GM21717 (cell line): ENCODE measurements at regions not wholly inside any gene's neighbourhood (a gene's known extent, or its start where the extent isn't known, plus 50 kb on each side); places are given as distances from the start of the nearest gene placed in this dataset.
A peak's percentile ranks its signal among the peaks of the same experiment; 100 is the strongest.
"Not testable (repeated sequence)": the region's sequence is repeated elsewhere in the genome, so short reads cannot be mapped to it uniquely, and the experiment has no call there.

Experiments used
- ATAC-seq: cut with Tn5 transposase; IDR thresholded peaks from one replicate; pipeline ENCODE4 v1.9.1; 2021; ENCODE audit warnings: mild to moderate bottlenecking, moderate library complexity; ENCODE audit not compliant: unreplicated experiment

GRCh38 chr10:9158675-9159074 lies 1104.2 kb downstream of the GATA3 start:
- ATAC-seq, result no peak

- ATAC-seq, result no peak
Measured at GRCh38 chr10:9160275-9160674, 1105.8 kb downstream of the GATA3 start.

GRCh38 chr10:9163699-9164098 lies 1109.2 kb downstream of the GATA3 start:
- ATAC-seq, result no peak

DNA sequence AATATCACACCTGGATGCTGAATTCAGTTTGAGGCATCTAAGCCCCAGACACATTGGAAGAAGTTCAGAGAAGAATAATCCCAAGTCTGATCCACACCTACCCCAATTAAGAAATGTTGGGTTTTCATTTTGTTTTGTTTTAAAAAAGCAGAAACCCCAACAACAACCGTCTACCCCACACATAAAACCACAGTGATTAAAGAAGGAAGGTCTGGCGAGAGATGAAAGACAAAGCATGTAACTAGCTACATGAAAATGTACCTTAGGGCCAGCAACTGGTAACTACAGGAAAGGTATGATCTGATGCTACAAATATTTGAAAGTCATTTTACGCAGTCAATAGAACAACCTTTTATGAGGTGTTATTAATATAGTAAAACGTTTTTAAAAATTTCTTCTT lies 1112.3 kb downstream of the GATA3 start:
- ATAC-seq, result no peak

- ATAC-seq, result no peak
Measured at GRCh38 chr10:9172276-9172675, 1117.8 kb downstream of the GATA3 start.

- ATAC-seq, result no peak
Measured at GRCh38 chr10:9175200-9175599, 1120.7 kb downstream of the GATA3 start.

DNA sequence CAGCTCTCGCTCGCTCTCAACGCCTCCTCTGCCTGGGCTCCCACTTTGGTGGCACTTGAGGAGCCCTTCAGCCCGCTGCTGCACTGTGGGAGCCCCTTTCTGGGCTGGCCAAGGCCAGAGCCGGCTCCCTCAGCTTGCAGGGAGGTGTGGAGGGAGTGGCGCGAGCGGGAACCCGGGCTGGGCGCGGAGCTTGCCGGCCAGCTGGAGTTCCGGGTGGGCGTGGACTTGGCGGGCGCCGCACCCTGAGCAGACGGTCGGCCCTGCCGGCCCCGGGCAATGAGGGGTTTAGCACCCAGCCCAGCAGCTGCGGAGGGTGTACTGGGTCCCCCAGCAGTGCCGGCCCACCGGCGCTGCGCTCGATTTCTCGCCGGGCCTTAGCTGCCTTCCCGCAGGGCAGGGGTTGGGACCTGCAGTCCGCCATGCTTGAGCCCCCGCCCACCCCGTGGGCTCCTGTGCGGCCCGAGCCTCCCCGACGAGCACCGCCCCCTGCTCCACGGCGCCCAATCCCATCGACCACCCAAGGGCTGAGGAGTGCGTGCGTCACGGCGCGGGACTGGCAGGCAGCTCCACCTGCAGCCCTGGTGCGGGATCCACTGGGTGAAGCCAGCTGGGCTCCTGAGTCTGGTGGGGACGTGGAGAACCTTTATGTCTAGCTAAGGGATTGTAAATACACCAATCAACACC lies 1128.9 kb downstream of the GATA3 start:
- ATAC-seq, result not testable (repeated sequence)

GRCh38 chr10:9188022-9188810 lies 1133.7 kb downstream of the GATA3 start:
- no peak for ATAC-seq

GRCh38 chr10:9189448-9189847 lies 1135.0 kb downstream of the GATA3 start:
- no peak for ATAC-seq

- ATAC-seq, result no peak
Measured at GRCh38 chr10:9193120-9193519, 1138.6 kb downstream of the GATA3 start.

DNA sequence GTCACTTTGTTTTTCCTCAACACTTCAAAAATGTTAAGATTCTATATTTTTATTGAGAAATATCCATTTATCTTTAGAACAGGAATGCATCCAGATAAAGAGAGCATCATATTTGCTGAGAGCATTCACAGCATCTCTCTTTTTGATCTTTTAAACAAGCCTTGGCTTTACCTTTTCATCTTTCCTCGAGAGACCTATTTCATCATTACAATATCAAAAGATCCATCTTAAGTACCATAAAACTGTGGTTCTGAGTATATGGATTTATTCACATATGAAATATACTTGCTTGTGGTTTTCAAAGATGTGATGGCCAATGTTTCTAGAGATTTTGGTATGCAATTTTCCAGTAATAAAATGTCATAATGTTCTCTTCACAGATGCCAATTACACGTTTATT lies 1140.9 kb downstream of the GATA3 start:
- ATAC-seq, result no peak

DNA sequence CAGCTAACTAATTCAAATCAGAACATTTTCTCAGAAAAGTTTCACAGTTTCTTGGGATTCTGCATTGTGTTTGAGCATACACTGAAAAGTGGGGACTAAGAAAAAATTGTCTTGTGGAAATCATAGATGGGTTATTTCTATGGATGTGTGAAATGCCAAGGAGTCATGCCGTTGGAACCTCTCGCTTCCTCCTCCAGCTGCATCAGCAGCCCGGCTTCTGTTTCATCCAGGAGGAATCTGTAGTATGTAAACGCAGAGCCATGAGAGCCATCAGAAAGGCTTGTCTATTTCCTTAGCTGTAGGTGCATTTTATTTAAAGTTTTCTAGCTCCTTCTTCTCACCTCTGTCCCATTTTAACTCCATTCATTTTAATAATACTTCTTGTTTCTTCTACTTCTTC lies 1144.1 kb downstream of the GATA3 start:
- no peak for ATAC-seq

- no peak for ATAC-seq
Measured at GRCh38 chr10:9205558-9205957, 1151.1 kb downstream of the GATA3 start.

DNA sequence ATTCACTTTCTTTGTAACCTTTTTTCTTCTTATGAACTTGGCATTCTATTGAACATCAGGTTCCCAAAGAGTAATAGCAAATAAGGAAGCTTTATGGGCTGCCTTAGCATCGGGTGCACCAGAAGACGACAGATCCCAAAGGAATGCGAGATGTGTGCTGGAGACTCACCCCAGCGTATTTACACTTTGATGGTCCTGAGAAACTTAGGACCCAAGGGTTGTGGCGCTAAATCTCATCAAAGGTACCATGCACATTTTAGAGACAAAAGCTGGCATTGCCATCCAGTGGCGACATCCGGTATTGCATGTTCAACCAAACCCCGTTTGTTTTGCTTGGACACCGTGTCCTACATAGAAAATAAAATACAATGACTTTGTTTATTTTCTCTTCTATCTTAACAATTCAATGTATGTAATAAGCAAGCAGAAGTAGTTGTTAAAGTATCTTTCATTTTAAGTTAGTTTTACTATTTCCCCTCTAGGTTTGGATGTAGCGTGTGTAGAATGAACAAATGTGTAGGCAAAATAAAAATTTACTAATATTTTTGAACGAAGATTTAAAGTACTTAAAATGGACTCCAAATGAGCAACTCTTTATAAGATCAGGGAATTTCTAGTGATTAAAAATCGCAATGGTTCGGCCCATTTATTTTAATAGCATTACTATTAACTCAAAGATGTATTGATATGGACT lies 1154.8 kb downstream of the GATA3 start:
- ATAC-seq, result peak; percentile 68

GRCh38 chr10:9211228-9211627 lies 1156.7 kb downstream of the GATA3 start:
- ATAC-seq, result no peak

DNA sequence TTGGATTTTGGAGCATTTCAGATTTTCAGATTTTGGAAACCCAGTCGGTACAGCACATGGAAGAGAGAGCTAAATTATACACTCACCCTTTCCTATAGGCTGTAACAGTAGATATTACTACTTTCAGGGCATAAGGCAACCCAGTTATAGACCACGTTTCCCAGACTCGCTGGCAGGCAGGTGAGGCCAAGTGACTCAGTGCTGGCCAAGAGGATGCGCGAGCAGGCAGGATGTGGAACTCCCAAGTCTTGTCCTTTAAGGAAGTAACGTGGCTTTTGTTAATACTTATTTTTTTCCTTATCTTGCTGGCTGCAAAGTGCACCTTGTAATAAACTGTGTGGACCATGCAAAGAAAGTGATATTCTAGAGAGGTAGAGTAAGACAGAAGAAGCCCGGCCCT lies 1160.1 kb downstream of the GATA3 start:
- ATAC-seq, result no peak

- no peak for ATAC-seq
Measured at GRCh38 chr10:9215121-9215520, 1160.6 kb downstream of the GATA3 start.

DNA sequence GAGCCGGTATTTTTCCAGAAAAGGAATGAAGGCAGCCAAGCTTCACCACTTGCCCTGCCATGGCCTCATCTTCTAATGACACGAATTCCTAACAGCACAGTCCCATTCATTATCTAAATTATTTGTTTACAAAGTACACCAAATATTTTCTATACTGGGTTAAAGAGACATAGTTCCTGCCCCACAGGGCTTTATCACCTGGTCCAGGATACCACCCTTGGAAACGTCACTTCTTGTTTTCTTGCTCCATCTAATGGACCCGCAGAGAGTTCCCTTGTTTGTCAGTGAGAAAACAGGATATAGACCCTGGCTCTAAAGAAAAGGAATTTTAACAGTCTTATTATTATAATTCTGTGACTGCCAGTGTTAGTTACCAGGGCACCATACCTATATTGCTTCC lies 1165.4 kb downstream of the GATA3 start:
- ATAC-seq, result no peak

GRCh38 chr10:9222917-9223316 lies 1168.4 kb downstream of the GATA3 start:
- no peak for ATAC-seq

DNA sequence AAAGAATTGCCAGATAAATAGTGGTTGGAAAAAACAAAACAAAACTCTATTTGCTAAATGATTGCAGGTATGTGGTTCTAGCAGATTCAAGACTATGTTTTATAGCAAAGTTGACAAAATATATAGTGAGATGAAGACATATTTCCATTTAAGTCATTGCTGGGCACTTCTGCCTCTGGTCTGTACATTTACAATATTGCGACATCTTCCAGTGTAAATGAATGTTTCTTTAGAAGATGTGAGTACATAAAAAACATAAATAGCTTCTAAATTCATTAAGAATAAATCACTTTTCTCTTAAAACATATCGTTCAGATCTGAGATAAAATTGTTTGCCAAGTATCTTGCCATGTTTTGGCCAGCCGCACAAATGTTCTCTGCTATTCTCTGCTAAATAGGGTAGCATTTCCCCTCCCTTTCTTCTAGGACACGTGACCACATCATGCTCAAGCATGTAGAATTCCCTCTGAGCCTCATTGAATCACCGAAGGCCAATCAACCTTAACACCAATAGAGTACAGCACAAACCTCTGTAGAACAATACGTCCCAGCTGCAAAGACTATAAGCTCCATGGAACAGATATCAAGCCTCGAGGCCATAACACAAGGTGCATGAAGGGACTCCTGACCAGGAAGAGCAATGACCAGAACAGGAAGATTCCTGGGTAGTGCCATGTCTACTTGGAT lies 1173.3 kb downstream of the GATA3 start:
- ATAC-seq, result no peak

- ATAC-seq, result no peak
Measured at GRCh38 chr10:9228771-9229170, 1174.3 kb downstream of the GATA3 start.
